GM23338 (cell line): ENCODE measurements at regions not wholly inside any gene's neighbourhood (a gene's known extent, or its start where the extent isn't known, plus 50 kb on each side); places are given as distances from the start of the nearest gene placed in this dataset.

Experiments used
- CREB1 ChIP-seq: fragments of 250-450 bp; sonication (Bioruptor Pico); IDR thresholded peaks from 2 replicates; pipeline ENCODE4 v1.5.0; 2020; ENCODE audit warnings: low read depth, mild to moderate bottlenecking, moderate library complexity
- ETS1 ChIP-seq: IDR thresholded peaks from 2 replicates; pipeline ENCODE4 v1.6.1; 2016; ENCODE audit warnings: antibody characterized with exemption
- EZH2 ChIP-seq: fragments of 200-600 bp; sonication (generic); IDR thresholded peaks from one replicate; pipeline ENCODE4 v1.8.0; 2017; ENCODE audit warnings: antibody characterized with exemption, mild to moderate bottlenecking, low read depth; ENCODE audit not compliant: unreplicated experiment
- EZH2phosphoT487 ChIP-seq: fragments of 200-600 bp; sonication (generic); IDR thresholded peaks from one replicate; pipeline ENCODE4 v1.8.1; 2018; ENCODE audit warnings: antibody characterized with exemption; ENCODE audit not compliant: unreplicated experiment
- JUNB ChIP-seq: IDR thresholded peaks from one replicate; pipeline ENCODE4 v1.6.1; 2016; ENCODE audit warnings: antibody characterized with exemption; ENCODE audit not compliant: unreplicated experiment
- POLR2AphosphoS5 ChIP-seq: IDR thresholded peaks from 2 replicates; pipeline ENCODE4 v1.6.1; 2016; ENCODE audit warnings: antibody characterized with exemption, low read depth
- REST ChIP-seq: IDR thresholded peaks from one replicate; pipeline ENCODE4 v1.6.1; 2018; ENCODE audit warnings: antibody characterized with exemption; ENCODE audit not compliant: unreplicated experiment
- ZNF114 ChIP-seq: fragments of 250-450 bp; sonication (Bioruptor Pico); IDR thresholded peaks from 2 replicates; pipeline ENCODE4 v1.5.0; 2020; ENCODE audit warnings: mild to moderate bottlenecking, moderate library complexity
- TF ChIP-seq, protein P1 (sequence below), 2 experiments: fragments of 200-600 bp in 1 of 2; sonication (generic) in 1 of 2; conservative IDR thresholded peaks; 2 replicates each; pipeline versions ENCODE4 v1.5.1 to v1.6.1; 2016 to 2017; ENCODE audit warnings: antibody characterized with exemption in 2 of 2, low read depth in 2 of 2, mild to moderate bottlenecking in 2 of 2, moderate library complexity in 1 of 2

GRCh38 chr16:50916040-50916439 is 174.2 kb downstream of the CYLD start:
- TF ChIP-seq EZH2 (no peak), POLR2AphosphoS5 (no peak), ETS1 (no peak), REST (no peak), EZH2phosphoT487 (no peak), CREB1 (CRISPR knock-in tag) (no peak), JUNB (no peak), ZNF114 (CRISPR knock-in tag) (no peak)
- TF ChIP-seq, protein P1, sequence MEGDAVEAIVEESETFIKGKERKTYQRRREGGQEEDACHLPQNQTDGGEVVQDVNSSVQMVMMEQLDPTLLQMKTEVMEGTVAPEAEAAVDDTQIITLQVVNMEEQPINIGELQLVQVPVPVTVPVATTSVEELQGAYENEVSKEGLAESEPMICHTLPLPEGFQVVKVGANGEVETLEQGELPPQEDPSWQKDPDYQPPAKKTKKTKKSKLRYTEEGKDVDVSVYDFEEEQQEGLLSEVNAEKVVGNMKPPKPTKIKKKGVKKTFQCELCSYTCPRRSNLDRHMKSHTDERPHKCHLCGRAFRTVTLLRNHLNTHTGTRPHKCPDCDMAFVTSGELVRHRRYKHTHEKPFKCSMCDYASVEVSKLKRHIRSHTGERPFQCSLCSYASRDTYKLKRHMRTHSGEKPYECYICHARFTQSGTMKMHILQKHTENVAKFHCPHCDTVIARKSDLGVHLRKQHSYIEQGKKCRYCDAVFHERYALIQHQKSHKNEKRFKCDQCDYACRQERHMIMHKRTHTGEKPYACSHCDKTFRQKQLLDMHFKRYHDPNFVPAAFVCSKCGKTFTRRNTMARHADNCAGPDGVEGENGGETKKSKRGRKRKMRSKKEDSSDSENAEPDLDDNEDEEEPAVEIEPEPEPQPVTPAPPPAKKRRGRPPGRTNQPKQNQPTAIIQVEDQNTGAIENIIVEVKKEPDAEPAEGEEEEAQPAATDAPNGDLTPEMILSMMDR (conservative IDR thresholded peaks at IDR 0.05; ENCODE audit: low read depth in 2 of 2): no peak
